SIG-M5 treated with dmso at 0.1 percent for 504 hours (cell line): ENCODE measurements at regions not wholly inside any gene's neighbourhood (a gene's known extent, or its start where the extent isn't known, plus 50 kb on each side); places are given as distances from the start of the nearest gene placed in this dataset.
A peak's percentile ranks its signal among the peaks of the same experiment; 100 is the strongest.

Source experiments
- DNase-seq: peaks from one replicate; lab custom pipeline; 2025; ENCODE audit not compliant: unreplicated experiment; lab: John Stamatoyannopoulos, UW

DNA sequence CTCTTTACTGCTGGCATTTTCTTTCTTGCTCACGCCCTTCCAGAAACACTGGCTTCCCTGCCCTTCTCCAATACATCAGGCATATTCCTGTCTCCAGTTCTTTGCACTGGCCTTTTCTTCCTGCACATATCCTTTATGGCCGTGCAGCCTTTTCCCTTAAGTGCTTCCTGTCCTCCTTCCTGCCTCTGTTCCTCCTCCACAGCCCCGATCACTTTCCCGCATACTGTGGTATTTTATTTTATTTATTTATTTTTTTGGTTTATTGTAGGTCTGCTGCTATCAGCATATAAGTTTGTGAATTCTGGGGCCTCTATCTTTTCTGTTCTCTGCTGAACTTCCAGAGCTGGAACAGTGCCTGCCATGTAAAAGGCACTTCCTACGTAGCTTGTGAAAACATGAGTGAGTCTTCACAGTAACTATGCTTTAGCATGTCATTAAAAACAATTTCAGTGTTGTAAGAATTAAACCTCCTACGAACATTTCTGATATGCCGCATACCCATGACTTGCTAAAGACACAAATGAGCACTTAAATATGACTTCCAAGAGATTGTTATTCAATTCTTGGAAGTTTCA, 289.1 kb downstream of the TRIB2 start:
- DNase-seq, result no peak

- no peak for DNase-seq
Observed at GRCh38 chr2:13006426-13006825, 289.7 kb downstream of the TRIB2 start.

- peak; percentile 65 for DNase-seq
Observed at GRCh38 chr2:13006829-13007717, 290.3 kb downstream of the TRIB2 start.

DNA sequence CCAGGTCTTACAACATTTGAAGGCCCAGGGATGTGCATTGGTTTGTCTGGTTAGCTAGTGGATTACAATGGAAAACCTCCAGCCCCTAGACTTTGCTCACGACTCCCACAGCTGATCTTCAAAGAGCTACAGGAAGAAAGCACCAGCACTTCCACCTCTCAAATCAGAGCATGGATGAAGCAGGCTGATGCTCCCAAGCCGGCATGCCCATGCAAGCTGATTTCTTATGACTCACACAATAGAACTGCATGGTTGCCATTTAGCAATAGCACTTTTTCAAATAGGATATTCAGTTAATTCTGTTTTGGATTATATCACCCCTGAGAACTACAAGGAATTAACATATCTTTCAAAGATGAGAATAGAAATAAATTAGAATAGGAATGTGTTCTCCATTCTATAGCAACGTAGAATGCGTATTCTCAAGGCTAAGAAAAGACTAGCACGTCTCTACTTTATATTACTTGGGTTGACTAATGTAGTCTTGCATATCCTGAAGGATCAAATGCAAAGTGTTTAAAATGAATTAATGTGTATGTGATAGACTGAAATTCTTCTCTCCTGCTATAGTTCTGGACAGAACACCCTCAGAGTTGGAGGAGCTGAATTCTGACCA, 292.4 kb downstream of the TRIB2 start:
- no peak for DNase-seq

DNA sequence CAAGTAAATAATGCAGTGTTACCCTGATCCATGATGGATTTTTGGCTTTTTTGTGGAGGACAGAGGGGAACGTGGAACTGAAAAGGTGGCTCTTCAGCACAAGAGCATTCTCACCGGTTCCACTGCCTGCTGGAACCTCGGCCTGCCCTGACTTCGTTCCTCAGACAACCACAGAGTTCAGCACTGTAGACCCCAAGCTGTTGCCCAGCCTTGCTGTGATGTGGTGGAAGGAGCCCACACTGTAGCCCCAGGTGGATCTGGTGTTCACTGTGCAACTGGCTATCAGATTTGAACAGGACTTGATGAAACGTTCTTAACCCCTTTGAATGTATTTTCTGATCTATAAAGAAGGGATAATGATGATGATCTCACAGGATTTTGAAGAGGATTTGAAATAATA, 293.5 kb downstream of the TRIB2 start:
- DNase-seq, result no peak

DNA sequence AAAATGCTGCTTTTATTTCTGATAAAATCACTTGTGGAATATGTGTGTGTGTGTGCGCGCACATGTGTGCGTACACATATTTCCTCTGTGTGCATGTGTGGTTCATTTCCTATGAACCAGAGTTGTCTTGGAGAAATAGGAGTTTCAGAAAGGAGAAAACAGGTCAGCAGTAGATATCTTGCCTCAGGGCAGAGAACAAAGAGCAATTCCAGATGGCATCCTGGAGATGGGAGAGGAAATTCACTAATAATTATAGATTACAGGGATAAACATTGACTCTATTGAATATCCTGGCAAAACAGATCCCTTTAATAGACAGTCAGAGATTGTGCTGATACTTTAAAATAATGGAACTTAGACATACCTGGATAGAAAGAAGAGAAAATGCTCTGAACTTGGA, 298.0 kb downstream of the TRIB2 start:
- no peak for DNase-seq

- no peak for DNase-seq
Observed at GRCh38 chr2:13015532-13016320, 299.0 kb downstream of the TRIB2 start.

- DNase-seq, result no peak
Observed at GRCh38 chr2:13018490-13018889, 301.8 kb downstream of the TRIB2 start.

DNA sequence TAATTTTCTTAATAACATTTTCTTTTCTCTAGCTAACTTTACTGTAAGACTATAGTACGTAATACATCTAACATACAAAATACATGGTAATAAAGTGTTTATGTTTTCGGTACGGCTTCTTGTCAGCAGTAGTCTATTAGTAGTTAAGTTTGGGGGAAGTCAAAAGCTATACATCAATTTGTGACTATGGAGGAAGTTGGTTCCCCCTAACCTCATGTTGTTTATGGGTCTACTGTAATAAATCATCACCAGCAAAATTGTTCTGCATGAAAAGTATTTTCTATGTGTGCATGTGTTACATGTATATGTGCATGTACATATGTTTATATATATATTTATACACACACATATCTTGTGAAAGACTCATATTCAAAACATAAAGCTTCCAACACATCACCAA, 303.0 kb downstream of the TRIB2 start:
- no peak for DNase-seq

- no peak for DNase-seq
Observed at GRCh38 chr2:13020469-13020868, 303.7 kb downstream of the TRIB2 start.

GRCh38 chr2:13021470-13021957, 304.8 kb downstream of the TRIB2 start:
- no peak for DNase-seq

DNA sequence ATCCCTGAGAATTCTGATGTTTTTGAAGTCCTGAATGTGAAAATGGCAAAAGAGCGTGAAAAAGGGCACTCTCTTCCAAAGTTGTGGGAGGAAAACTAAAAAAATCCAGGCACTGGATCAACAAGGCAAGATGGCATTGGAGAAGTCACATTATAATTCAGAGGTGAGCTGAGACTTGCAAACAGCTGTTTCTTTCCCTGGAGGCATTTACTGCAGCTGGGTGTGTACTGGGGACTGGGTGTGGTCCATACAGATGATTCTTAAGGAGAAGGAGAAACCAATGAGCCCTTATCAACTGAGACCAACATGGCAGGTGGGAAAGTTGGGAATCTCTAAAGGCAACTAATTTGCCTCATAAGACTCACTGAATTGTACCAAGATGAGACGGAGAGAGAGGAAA, 313.9 kb downstream of the TRIB2 start:
- no peak for DNase-seq

- no peak for DNase-seq
Observed at GRCh38 chr2:13034861-13035260, 318.1 kb downstream of the TRIB2 start.

- DNase-seq, result no peak
Observed at GRCh38 chr2:13035866-13036265, 319.1 kb downstream of the TRIB2 start.

DNA sequence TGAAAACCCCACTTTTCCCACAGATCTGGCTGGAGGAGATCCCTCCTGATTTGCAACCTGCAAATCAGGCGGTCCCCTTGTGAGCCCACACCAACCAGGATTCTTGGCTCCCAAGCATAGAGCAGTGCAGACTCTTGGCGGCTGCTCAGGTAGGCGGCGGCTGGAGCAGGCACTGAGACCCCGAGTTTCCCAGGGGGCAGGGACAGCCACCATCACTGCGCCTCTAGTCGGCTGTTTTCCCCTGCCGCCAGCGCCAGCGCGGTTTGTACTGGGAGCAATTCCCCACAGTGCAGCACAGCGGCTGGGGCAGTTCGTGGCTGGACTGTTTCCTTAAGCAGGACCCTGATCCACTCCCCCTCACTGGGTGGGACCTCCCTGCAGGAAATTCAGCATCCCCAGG, 323.3 kb downstream of the TRIB2 start:
- DNase-seq, result no peak

DNA sequence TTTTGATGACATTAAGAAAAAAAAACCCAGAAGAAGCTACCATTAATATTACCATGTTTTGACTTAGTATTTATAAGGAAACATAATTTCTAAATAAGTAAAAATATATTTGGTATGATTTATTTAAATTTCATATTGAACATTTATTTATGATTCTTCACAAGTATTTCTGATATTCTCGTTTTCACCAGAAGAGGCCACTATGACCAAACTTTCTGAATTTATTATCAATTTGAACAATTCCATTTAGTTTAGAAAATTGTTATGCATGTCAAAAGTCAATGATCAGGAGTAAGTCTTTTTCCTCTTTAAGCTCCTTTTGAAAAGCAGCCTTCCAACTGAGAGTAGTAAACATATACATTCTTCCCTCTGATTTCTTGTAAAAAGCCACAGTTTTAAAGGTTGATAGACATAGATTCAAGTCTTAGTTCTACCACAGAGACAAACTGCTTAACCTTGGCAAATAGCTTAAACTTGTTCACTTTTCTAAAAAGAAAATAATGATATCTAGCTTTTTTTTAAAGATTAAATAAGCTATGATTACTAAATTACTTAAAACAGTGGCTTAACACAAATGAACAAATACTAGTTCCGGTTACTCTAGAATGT, 329.9 kb downstream of the TRIB2 start:
- peak; percentile 4 for DNase-seq

- no peak for DNase-seq
Observed at GRCh38 chr2:13050764-13051163, 334.0 kb downstream of the TRIB2 start.

DNA sequence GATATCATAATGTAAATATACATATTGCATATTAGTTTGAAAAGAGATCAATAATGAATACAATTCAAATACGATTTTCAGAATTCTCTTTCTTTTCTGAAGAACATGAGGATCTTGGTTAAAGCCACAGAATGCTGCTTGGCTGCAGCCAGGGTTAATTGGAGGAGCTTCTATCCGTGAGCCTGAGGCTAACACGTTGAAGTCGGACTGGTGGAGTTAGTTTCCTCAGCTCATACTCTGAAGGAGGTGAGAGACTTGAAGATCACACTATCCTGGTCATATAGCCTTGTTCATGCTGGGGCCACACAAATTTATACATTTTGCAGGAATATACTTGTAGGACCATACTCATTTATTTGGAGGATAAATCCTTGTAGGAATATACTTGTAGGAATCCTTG, 335.8 kb downstream of the TRIB2 start:
- no peak for DNase-seq

DNA sequence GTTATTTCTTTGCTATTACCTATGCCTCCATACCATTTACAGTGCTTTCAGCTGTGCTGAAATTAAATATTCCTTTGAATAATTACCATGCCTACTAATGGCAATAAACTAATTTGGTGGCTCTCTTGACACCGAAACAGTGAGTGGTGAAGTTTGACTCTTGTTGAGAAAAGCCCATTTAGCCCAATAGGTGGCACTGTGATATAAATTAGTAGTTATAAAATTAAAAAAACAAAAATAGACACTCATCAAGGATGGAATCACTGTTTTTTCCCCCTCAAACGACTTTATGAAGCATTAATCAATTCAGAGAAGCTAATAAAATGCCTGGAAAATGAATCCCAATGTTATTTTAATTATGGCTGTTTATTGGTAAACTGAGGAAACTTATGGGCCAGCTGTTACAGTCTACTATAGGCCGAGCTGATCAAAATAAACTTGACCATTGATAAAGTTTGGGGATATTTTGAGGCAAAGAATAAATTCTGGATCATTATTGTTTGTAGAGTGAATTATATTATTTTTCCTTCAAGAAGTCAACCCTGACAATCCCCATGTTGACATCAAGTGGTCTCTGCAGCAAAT, 339.6 kb downstream of the TRIB2 start:
- DNase-seq, result no peak

DNA sequence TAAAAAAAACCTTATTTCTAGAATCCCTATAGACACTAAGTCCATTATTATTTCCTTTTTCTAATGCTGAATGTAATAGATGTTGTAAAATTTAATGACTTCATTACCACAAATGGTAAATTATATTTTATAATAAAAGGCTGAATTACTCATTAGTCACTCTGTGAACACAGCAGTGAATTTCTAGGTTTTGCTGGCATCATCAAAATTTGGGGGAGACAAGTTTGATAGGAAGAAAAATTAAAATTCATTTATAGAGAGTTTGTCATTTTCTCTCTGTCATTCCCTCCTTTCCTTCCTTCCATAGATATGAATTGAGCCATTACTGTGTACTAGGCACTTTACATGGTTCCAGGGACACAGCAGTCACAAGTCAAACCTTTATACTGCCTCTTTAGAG, 340.9 kb downstream of the TRIB2 start:
- DNase-seq, result no peak

- no peak for DNase-seq
Observed at GRCh38 chr2:13066676-13067075, 349.9 kb downstream of the TRIB2 start.
